Neural cell (in vitro differentiated cells): ENCODE measurements at regions not wholly inside any gene's neighbourhood (a gene's known extent, or its start where the extent isn't known, plus 50 kb on each side); places are given as distances from the start of the nearest gene placed in this dataset.

ENCODE experiments used
- H2AFZ ChIP-seq: fragments of 200-600, 300-800 bp; sonication (generic), shearing (Covaris generic); 2 replicates; pipeline ENCODE4 v1.6.0; 2014; ENCODE audit warnings: low read depth, mild to moderate bottlenecking, antibody characterized with exemption, low read length, moderate library complexity
- H3F3A ChIP-seq: fragments of 200-600 bp; shearing (Covaris generic); 2 replicates; pipeline ENCODE4 v1.6.1; 2016; ENCODE audit warnings: mild to moderate bottlenecking, moderate library complexity, mixed read lengths, antibody characterized with exemption, low read length; ENCODE audit not compliant: insufficient read depth, poor library complexity, severe bottlenecking
- H3K27ac ChIP-seq: fragments of 200-600, 300-800 bp; sonication (generic), shearing (Covaris generic); 2 replicates; pipeline ENCODE4 v1.5.1; 2014; ENCODE audit warnings: mild to moderate bottlenecking, low read length, moderate library complexity
- H3K27me3 ChIP-seq: fragments of 300-800, 200-600 bp; sonication (generic), shearing (Covaris generic); 2 replicates; pipeline ENCODE4 v1.6.0; 2014; ENCODE audit warnings: mild to moderate bottlenecking, low read depth, low read length, moderate library complexity; ENCODE audit not compliant: insufficient read depth
- H3K36me3 ChIP-seq: fragments of 300-800, 200-600 bp; sonication (generic), shearing (Covaris generic); 2 replicates; pipeline ENCODE4 v1.5.1; 2014; ENCODE audit warnings: mild to moderate bottlenecking, antibody characterized with exemption, low read length, moderate library complexity; ENCODE audit not compliant: insufficient read depth
- H3K4me2 ChIP-seq: fragments of 300-800, 200-600 bp; sonication (generic), shearing (Covaris generic); 2 replicates; pipeline ENCODE4 v1.6.0; 2014; ENCODE audit warnings: mild to moderate bottlenecking, low read length
- H3K4me3 ChIP-seq: fragments of 300-800, 200-600 bp; sonication (generic), shearing (Covaris generic); 2 replicates; pipeline ENCODE4 v1.5.1; 2014; ENCODE audit warnings: mild to moderate bottlenecking, low read length, moderate library complexity
- H3K79me2 ChIP-seq: fragments of 200-600 bp; shearing (Covaris generic); replicated peaks from 2 replicates; pipeline ENCODE4 v1.6.0; 2014; ENCODE audit warnings: mild to moderate bottlenecking, low read length, moderate library complexity; ENCODE audit not compliant: insufficient read depth
- H3K9ac ChIP-seq: fragments of 300-800, 200-600 bp; sonication (generic), shearing (Covaris generic); 2 replicates; pipeline ENCODE4 v1.6.1; 2016; ENCODE audit warnings: mild to moderate bottlenecking, low read length, mixed read lengths
- H3K9me2 ChIP-seq: fragments of 200-600 bp; shearing (Covaris generic); 2 replicates; pipeline ENCODE4 v1.6.1; 2016; ENCODE audit warnings: mild to moderate bottlenecking, low read length, mixed read lengths; ENCODE audit not compliant: insufficient read depth
- H3K9me3 ChIP-seq: fragments of 200-600, 300-800 bp; sonication (generic), shearing (Covaris generic); 2 replicates; pipeline ENCODE4 v1.6.1; 2016; ENCODE audit warnings: mild to moderate bottlenecking, mixed run types, low read length, moderate library complexity, mixed read lengths
- H4K20me1 ChIP-seq: fragments of 200-600 bp; shearing (Covaris generic); 2 replicates; pipeline ENCODE4 v1.6.1; 2016; ENCODE audit warnings: mild to moderate bottlenecking, mixed run types; ENCODE audit not compliant: insufficient read depth
- CTCF ChIP-seq: fragments of 450-650 bp; IDR thresholded peaks from 2 replicates; pipeline ENCODE4 v1.5.1; 2014; ENCODE audit warnings: antibody characterized with exemption, mild to moderate bottlenecking, moderate library complexity; ENCODE audit not compliant: poor library complexity, severe bottlenecking
- EP300 ChIP-seq: fragments of 450-650 bp; conservative IDR thresholded peaks from 2 replicates; pipeline ENCODE4 v1.6.1; 2014; ENCODE audit warnings: antibody characterized with exemption, mild to moderate bottlenecking, moderate library complexity; ENCODE audit not compliant: poor library complexity, severe bottlenecking
- EZH2 ChIP-seq: fragments of 200-600, 300-800 bp; shearing (Covaris generic), sonication (generic); IDR thresholded peaks from 2 replicates; pipeline ENCODE4 v1.6.1; 2014; ENCODE audit warnings: antibody characterized with exemption, low read length, borderline replicate concordance, mild to moderate bottlenecking; ENCODE audit not compliant: insufficient read depth, poor library complexity, severe bottlenecking
- MXI1 ChIP-seq: fragments of 450-650 bp; conservative IDR thresholded peaks from 2 replicates; pipeline ENCODE4 v1.6.1; 2014; ENCODE audit warnings: antibody characterized with exemption, mild to moderate bottlenecking; ENCODE audit not compliant: poor library complexity, severe bottlenecking
- POLR2AphosphoS5 ChIP-seq: IDR thresholded peaks from 2 replicates; pipeline ENCODE4 v1.6.1; 2012
- RAD21 ChIP-seq: fragments of 450-650 bp; conservative IDR thresholded peaks from 2 replicates; pipeline ENCODE4 v1.6.1; 2014; ENCODE audit warnings: antibody characterized with exemption, mild to moderate bottlenecking, moderate library complexity
- REST ChIP-seq: IDR thresholded peaks from 2 replicates; pipeline ENCODE4 v1.6.1; 2012; ENCODE audit warnings: borderline replicate concordance
- SMC3 ChIP-seq: fragments of 450-650 bp; conservative IDR thresholded peaks from 2 replicates; pipeline ENCODE4 v1.6.1; 2014; ENCODE audit warnings: antibody characterized with exemption, mild to moderate bottlenecking, moderate library complexity; ENCODE audit not compliant: poor library complexity
- TAF1 ChIP-seq: IDR thresholded peaks from 2 replicates; pipeline ENCODE4 v1.6.1; 2012; ENCODE audit warnings: low read depth

- Histone ChIP-seq H3F3A (no peaks in the 10 kb centered on the region), H3K27ac (no peak overlapping the region), H3K36me3 (no peaks in the 10 kb centered on the region), H3K9me2 (no peaks in the 10 kb centered on the region), H3K4me2 (no peak overlapping the region), H3K9me3 (no peaks in the 10 kb centered on the region), H3K4me3 (no peak overlapping the region), H3K27me3 (no peaks in the 10 kb centered on the region), H4K20me1 (no peaks in the 10 kb centered on the region), H3K9ac (no peak overlapping the region), H2AFZ (no peak overlapping the region), H3K79me2 (no peaks in the 10 kb centered on the region)
- TF ChIP-seq CTCF, result no peak
- no peak for TF ChIP-seq RAD21
- no peak for TF ChIP-seq EP300
These were observed 74.0 kb upstream of the FAM83B start for GRCh38 chr6:54772610-54773009.

GRCh38 chr6:54775576-54775975 is 71.0 kb upstream of the FAM83B start:
- TF ChIP-seq CTCF (no peak), TAF1 (no peak), MXI1 (no peak), POLR2AphosphoS5 (no peak), RAD21 (no peak), SMC3 (no peak), EP300 (no peak), REST (no peak), EZH2 (no peak)
- H3K9ac ChIP-seq, result no peak overlapping the region

More at GRCh38 chr6:54775576-54775975, 71.0 kb upstream of the FAM83B start:
- Histone ChIP-seq H4K20me1 (no peaks in the 10 kb centered on the region), H3F3A (no peaks in the 10 kb centered on the region), H3K27me3 (no peaks in the 10 kb centered on the region), H3K36me3 (no peaks in the 10 kb centered on the region), H3K9me2 (no peaks in the 10 kb centered on the region), H3K4me2 (no peak overlapping the region), H3K9me3 (no peaks in the 10 kb centered on the region), H3K79me2 (no peaks in the 10 kb centered on the region), H3K4me3 (no peak overlapping the region), H2AFZ (no peak overlapping the region), H3K27ac (no peak overlapping the region)
